Neuronal stem cell (in vitro differentiated cells): ENCODE measurements at regions not wholly inside any gene's neighbourhood (a gene's known extent, or its start where the extent isn't known, plus 50 kb on each side); places are given as distances from the start of the nearest gene placed in this dataset.
A peak's percentile ranks its signal among the peaks of the same experiment; 100 is the strongest.

Experiments used
- DNase-seq: peaks from one replicate; pipeline ENCODE4 v3.0.0-alpha.2; 2013; ENCODE audit warnings: low spot score
- H2AFZ ChIP-seq: one replicate; pipeline ENCODE4 v1.6.1; 2013; ENCODE audit warnings: mild to moderate bottlenecking, low read length, inconsistent platforms
- H2AK5ac ChIP-seq: 2 replicates; pipeline ENCODE4 v1.6.1; 2013; ENCODE audit warnings: low read depth, mild to moderate bottlenecking, inconsistent platforms, low read length, moderate library complexity, mixed read lengths
- H2BK120ac ChIP-seq: 2 replicates; pipeline ENCODE4 v1.6.1; 2013; ENCODE audit warnings: low read depth, mild to moderate bottlenecking, inconsistent platforms, low read length, moderate library complexity, mixed read lengths
- H2BK12ac ChIP-seq: one replicate; pipeline ENCODE4 v1.6.1; 2013; ENCODE audit warnings: low read length, inconsistent platforms
- H2BK15ac ChIP-seq: 2 replicates; pipeline ENCODE4 v1.6.1; 2013; ENCODE audit warnings: mild to moderate bottlenecking, low read length, inconsistent platforms, mixed read lengths
- H2BK5ac ChIP-seq: one replicate; pipeline ENCODE4 v1.6.1; 2013; ENCODE audit warnings: inconsistent platforms, mild to moderate bottlenecking, low read length, moderate library complexity
- H3K14ac ChIP-seq: one replicate; pipeline ENCODE4 v1.6.1; 2013; ENCODE audit warnings: low read length, inconsistent platforms
- H3K18ac ChIP-seq: 2 replicates; pipeline ENCODE4 v1.6.1; 2013; ENCODE audit warnings: low read length, inconsistent platforms
- H3K23ac ChIP-seq: 2 replicates; pipeline ENCODE4 v1.6.1; 2013; ENCODE audit warnings: low read depth, mild to moderate bottlenecking, mixed read lengths, low read length, inconsistent platforms; ENCODE audit not compliant: poor library complexity
- H3K27ac ChIP-seq: replicated peaks from 3 replicates; pipeline ENCODE4 v1.5.1; 2013; ENCODE audit warnings: low read length, inconsistent platforms
- H3K27me3 ChIP-seq, 3 experiments: 2 replicates each; pipeline ENCODE4 v1.6.1; 2013; ENCODE audit warnings: low read length in 3 of 3, mild to moderate bottlenecking in 2 of 3, inconsistent platforms in 1 of 3, low read depth in 1 of 3, mixed read lengths in 1 of 3, moderate library complexity in 1 of 3; ENCODE audit not compliant: control insufficient read depth in 3 of 3, insufficient read depth in 3 of 3
- H3K36me3 ChIP-seq, 2 donors: replicated peaks in 1 of 2; 2 replicates each; pipeline ENCODE4 v1.6.1; 2013; ENCODE audit warnings: low read length in 2 of 2; ENCODE audit not compliant: control insufficient read depth in 2 of 2, insufficient read depth in 2 of 2
- H3K4ac ChIP-seq: 2 replicates; pipeline ENCODE4 v1.6.1; 2013; ENCODE audit warnings: inconsistent platforms, mild to moderate bottlenecking, low read length, moderate library complexity
- H3K4me1 ChIP-seq, 2 donors: 1 replicate in 1 of 2; 2 replicates in 1 of 2; pipeline ENCODE4 v1.6.1; 2013; ENCODE audit warnings: low read length in 2 of 2, low read depth in 1 of 2; ENCODE audit not compliant: control insufficient read depth in 2 of 2, insufficient read depth in 1 of 2
- H3K4me2 ChIP-seq: one replicate; pipeline ENCODE4 v1.6.1; 2013; ENCODE audit warnings: mild to moderate bottlenecking, low read length, inconsistent platforms; ENCODE audit not compliant: insufficient read depth, poor library complexity, severe bottlenecking
- H3K4me3 ChIP-seq, 2 donors: 2 replicates each; pipeline ENCODE4 v1.5.1; 2013; ENCODE audit warnings: low read length in 2 of 2, mild to moderate bottlenecking in 2 of 2, inconsistent platforms in 1 of 2, moderate library complexity in 1 of 2
- H3K79me1 ChIP-seq: one replicate; pipeline ENCODE4 v1.6.1; 2013; ENCODE audit warnings: low read depth, mild to moderate bottlenecking, inconsistent platforms, low read length, moderate library complexity
- H3K9ac ChIP-seq: one replicate; pipeline ENCODE4 v1.6.1; 2013; ENCODE audit warnings: mild to moderate bottlenecking, low read depth, low read length, inconsistent platforms; ENCODE audit not compliant: poor library complexity
- H3K9me3 ChIP-seq, 2 donors: replicated peaks in 1 of 2; 2 replicates each; pipeline versions ENCODE3 to v1.6.1; 2013; ENCODE audit warnings: low read length in 2 of 2, mild to moderate bottlenecking in 2 of 2, inconsistent platforms in 1 of 2, low read depth in 1 of 2, mixed read lengths in 1 of 2, moderate library complexity in 1 of 2; ENCODE audit not compliant: control insufficient read depth in 2 of 2, insufficient read depth in 1 of 2
- H4K8ac ChIP-seq: one replicate; pipeline ENCODE4 v1.6.1; 2013; ENCODE audit warnings: low read depth, mild to moderate bottlenecking, inconsistent platforms, low read length, moderate library complexity
- H4K91ac ChIP-seq: one replicate; pipeline ENCODE4 v1.6.1; 2013; ENCODE audit warnings: low read length, low read depth, mild to moderate bottlenecking, inconsistent platforms; ENCODE audit not compliant: poor library complexity
- WGBS, 2 donors: extraction: QIAGEN DNeasy Blood & Tissue Kit; methylation state at CpG; one replicate each; pipeline ENCODE4 v1.1.7; 2013; ENCODE audit warnings: missing lambda C conversion rate in 2 of 2, mixed read lengths in 1 of 2; ENCODE audit not compliant: insufficient read length in 2 of 2, insufficient replicate concordance in 1 of 2; ENCODE audit errors: extremely low coverage in 2 of 2; 5-methylcytosine and 5-hydroxymethylcytosine counted together

DNA sequence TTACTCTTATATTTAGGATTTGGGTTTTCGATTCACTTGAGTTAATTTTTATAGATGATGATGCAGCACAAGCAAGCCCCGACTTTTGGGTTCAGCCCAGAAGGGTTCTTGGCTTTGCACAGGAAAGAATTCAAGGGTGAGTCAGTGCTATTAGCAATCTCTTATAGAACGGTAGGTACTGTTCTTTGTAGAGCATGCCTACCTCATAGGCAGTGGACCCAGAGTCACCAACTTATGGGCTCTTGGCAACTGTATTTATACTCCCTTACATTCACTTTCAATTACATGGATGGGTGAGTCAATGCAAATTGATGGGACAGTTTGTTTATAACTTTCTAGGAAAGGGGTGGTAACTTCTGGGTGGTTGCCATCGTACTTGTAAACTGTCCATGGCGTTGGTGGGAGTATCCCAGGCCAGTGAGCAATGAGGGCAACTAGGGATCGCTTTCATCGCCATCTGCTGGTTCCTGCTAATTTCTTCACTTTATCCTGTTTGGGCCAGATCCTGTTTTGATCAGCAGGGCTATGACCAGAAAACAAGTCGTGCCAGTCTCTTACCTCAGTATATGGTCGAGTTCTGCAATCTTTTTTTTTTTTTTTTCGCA lies 362.6 kb downstream of the CNTNAP4 start:
- no peak for DNase-seq
- Histone ChIP-seq H3K9ac (no peak overlapping the region), H2BK12ac (no peak overlapping the region), H3K27me3 (no peaks in the 10 kb centered on the region), H3K23ac (no peak overlapping the region), H3K4ac (no peak overlapping the region), H2BK120ac (no peak overlapping the region), H3K4me1 (no peaks in the 10 kb centered on the region), H3K36me3 (no peaks in the 10 kb centered on the region), H3K18ac (no peak overlapping the region), H3K4me2 (no peak overlapping the region), H4K8ac (no peak overlapping the region), H3K79me1 (no peaks in the 10 kb centered on the region), H2BK5ac (no peak overlapping the region), H3K4me3 (no peak overlapping the region), H3K14ac (no peak overlapping the region), H2AK5ac (no peak overlapping the region), H4K91ac (no peak overlapping the region), H3K27ac (no peak overlapping the region), H2AFZ (no peak overlapping the region), H3K9me3 (peaks cover 0 to 2% of the 10 kb centered on the region in 2 donors), H2BK15ac (no peak overlapping the region)
- WGBS, 2 donors = no CpG with 5 or more reads among the region's 10 CpGs

DNA sequence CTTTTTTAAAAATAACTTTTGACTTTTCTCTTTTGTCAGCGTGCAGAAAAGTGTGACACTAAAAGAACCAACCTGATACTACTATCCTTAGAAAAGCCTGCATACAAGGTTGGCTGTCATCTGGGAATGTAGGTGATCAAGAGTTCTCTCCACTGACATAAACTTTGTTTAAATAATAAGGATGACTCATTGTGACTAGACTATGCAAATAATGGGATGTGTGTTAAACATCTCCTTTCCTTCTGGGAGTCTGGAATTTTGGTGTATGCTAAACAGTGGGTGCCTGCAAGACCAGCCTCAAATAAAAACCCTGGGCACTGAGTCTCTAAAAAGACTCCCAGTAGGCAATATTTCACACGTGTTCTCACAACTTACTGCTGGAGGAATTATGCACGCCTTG lies 373.4 kb downstream of the CNTNAP4 start:
- H3K23ac ChIP-seq = no peak overlapping the region
- H3K4me1 ChIP-seq = no peaks in the 10 kb centered on the region
- H2BK120ac ChIP-seq = no peak overlapping the region
- H2AK5ac ChIP-seq = no peak overlapping the region
- no peak overlapping the region for H3K27ac ChIP-seq
- H2BK12ac ChIP-seq = no peak overlapping the region
- no peaks in the 10 kb centered on the region for H3K27me3 ChIP-seq
- no peak overlapping the region for H3K4me3 ChIP-seq
- no peak overlapping the region for H4K91ac ChIP-seq
- no peak overlapping the region for H2BK15ac ChIP-seq
- H3K14ac ChIP-seq = no peak overlapping the region
- no peak overlapping the region for H3K9ac ChIP-seq
- no peaks in the 10 kb centered on the region for H3K36me3 ChIP-seq
- no peaks in the 10 kb centered on the region for H3K79me1 ChIP-seq
- H3K18ac ChIP-seq = no peak overlapping the region
- no peak overlapping the region for H2AFZ ChIP-seq
- H3K4ac ChIP-seq = no peak overlapping the region
- whole genome bisulfite sequencing, 2 donors = no CpG with 5 or more reads among the region's 3 CpGs
- H4K8ac ChIP-seq = no peak overlapping the region
- DNase-seq = no peak
- H2BK5ac ChIP-seq = no peak overlapping the region
- no peak overlapping the region for H3K4me2 ChIP-seq
- no peaks in the 10 kb centered on the region for H3K9me3 ChIP-seq

DNA sequence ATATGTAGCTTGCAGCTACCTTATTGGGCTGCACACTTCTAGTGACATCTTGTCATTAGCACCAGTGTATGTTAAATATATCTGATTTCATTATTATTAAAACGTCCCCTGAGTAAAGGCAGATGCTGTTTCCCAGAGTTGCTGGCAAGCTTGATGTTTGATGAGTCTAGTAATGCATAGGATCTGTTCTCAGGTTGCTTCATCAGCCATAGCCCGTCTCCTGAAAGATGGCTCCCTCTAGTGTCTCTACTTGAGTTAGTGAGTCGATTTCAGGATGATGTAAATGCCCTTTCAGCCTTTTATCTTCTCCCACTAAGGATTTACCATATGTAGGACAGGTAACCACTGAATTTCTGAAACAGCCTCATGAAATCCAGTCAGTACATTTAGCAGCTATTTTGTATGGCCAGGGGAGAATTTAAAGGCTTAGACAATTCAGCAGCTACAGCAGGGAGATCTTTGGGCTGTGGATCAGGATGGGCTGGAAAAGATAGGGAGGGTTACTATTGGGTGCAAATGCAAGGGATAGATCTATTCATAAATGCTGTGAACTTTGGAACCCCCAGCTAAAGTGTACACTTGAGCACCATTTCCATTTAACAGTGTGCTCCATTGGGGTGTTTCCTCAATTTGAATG lies 376.3 kb downstream of the CNTNAP4 start:
- DNase-seq = peak; percentile 35
- WGBS, 2 donors = no CpG with 5 or more reads among the region's 3 CpGs
- H2BK5ac ChIP-seq = no peak overlapping the region
- no peak overlapping the region for H2AFZ ChIP-seq
- no peak overlapping the region for H3K23ac ChIP-seq
- H3K9ac ChIP-seq = no peak overlapping the region
- no peak overlapping the region for H4K8ac ChIP-seq
- H3K36me3 ChIP-seq = no peaks in the 10 kb centered on the region
- no peaks in the 10 kb centered on the region for H3K27me3 ChIP-seq
- H3K4me2 ChIP-seq = no peak overlapping the region
- no peak overlapping the region for H2BK12ac ChIP-seq
- H2BK120ac ChIP-seq = no peak overlapping the region
- H3K4me3 ChIP-seq = no peak overlapping the region
- no peaks in the 10 kb centered on the region for H3K9me3 ChIP-seq
- no peak overlapping the region for H3K4ac ChIP-seq
- H3K27ac ChIP-seq = no peak overlapping the region
- H3K4me1 ChIP-seq = no peaks in the 10 kb centered on the region
- no peak overlapping the region for H2BK15ac ChIP-seq
- no peak overlapping the region for H4K91ac ChIP-seq
- H3K79me1 ChIP-seq = no peaks in the 10 kb centered on the region
- H3K14ac ChIP-seq = no peak overlapping the region
- H2AK5ac ChIP-seq = no peak overlapping the region
- H3K18ac ChIP-seq = no peak overlapping the region

DNA sequence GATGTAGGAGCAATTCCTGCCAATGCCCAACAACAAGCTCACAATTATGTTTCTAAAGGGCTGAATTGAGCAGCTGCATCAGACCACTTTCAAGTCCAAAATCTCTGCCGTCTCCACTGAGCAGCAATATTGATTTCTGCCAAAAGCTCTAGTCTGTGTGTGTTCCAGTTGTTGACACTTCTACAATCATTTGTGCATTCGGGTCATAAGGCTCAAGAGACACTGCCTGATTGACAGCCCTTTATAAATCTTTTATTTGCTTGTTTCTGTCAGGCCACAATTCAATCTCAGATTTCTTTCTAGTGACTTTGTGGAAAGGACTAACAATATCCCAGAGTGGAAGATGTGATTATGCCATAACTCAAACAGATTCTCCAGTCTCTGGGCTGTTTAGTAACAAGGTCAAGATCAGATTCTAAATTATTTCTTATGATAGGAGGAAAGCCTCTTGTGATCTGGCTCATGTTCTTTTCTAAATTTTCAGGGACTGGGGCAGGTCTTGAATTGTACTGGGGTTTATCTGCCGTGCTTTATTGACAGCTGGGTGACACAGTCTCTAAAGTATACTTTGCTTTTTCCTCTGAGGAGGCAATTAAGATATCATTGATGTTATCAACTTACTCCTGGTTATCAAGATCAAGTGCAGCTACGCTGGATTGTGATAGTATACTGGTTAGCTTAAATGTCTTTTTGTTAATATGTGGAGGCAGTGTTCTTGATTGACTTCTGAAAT lies 377.1 kb downstream of the CNTNAP4 start:
- no CpG with 5 or more reads among the region's 4 CpGs for WGBS, 2 donors
- no peak overlapping the region for H3K4me2 ChIP-seq
- no peak for DNase-seq
- no peaks in the 10 kb centered on the region for H3K79me1 ChIP-seq
- no peak overlapping the region for H3K27ac ChIP-seq
- H3K36me3 ChIP-seq = no peaks in the 10 kb centered on the region
- H2AK5ac ChIP-seq = no peak overlapping the region
- no peak overlapping the region for H3K14ac ChIP-seq
- H3K4me3 ChIP-seq = no peak overlapping the region
- no peak overlapping the region for H3K9ac ChIP-seq
- H2AFZ ChIP-seq = no peak overlapping the region
- no peak overlapping the region for H3K23ac ChIP-seq
- H4K8ac ChIP-seq = no peak overlapping the region
- no peaks in the 10 kb centered on the region for H3K27me3 ChIP-seq
- no peak overlapping the region for H4K91ac ChIP-seq
- no peaks in the 10 kb centered on the region for H3K9me3 ChIP-seq
- H3K4me1 ChIP-seq = no peaks in the 10 kb centered on the region
- no peak overlapping the region for H3K4ac ChIP-seq
- no peak overlapping the region for H2BK12ac ChIP-seq
- H2BK5ac ChIP-seq = no peak overlapping the region
- H2BK15ac ChIP-seq = no peak overlapping the region
- no peak overlapping the region for H3K18ac ChIP-seq
- H2BK120ac ChIP-seq = no peak overlapping the region
